SK-N-MC (cell line): ENCODE measurements at regions not wholly inside any gene's neighbourhood (a gene's known extent, or its start where the extent isn't known, plus 50 kb on each side); places are given as distances from the start of the nearest gene placed in this dataset.
"Not testable (repeated sequence)": the region's sequence is repeated elsewhere in the genome, so short reads cannot be mapped to it uniquely, and the experiment has no call there.

Experiments used
- DNase-seq: peaks from one replicate; pipeline ENCODE4 v3.0.0-alpha.2; 2011; ENCODE audit warnings: low read depth, low spot score
- H3K27ac ChIP-seq: fragments of 200-600 bp; sonication (generic); 2 replicates; pipeline ENCODE4 v1.5.1; 2016; ENCODE audit warnings: mixed run types
- H3K36me3 ChIP-seq: fragments of 200-600 bp; sonication (generic); 2 replicates; pipeline ENCODE4 v1.6.1; 2017; ENCODE audit warnings: antibody characterized with exemption, low read length, mixed read lengths; ENCODE audit not compliant: insufficient read depth
- H3K4me3 ChIP-seq: fragments of 200-600 bp; sonication (generic); 2 replicates; pipeline ENCODE4 v1.5.1; 2016
- H3K9ac ChIP-seq: fragments of 200-600 bp; sonication (generic); 2 replicates; pipeline ENCODE4 v1.8.0; 2017; ENCODE audit warnings: mixed run types, mixed read lengths; ENCODE audit not compliant: insufficient read length
- H3K9me3 ChIP-seq: fragments of 200-600 bp; sonication (generic); 2 replicates; pipeline ENCODE4 v1.6.1; 2017; ENCODE audit warnings: low read depth, mild to moderate bottlenecking, antibody characterized with exemption, low read length, moderate library complexity, mixed read lengths
- EZH2 ChIP-seq: fragments of 200-600 bp; sonication (generic); IDR thresholded peaks from one replicate; pipeline ENCODE4 v1.6.1; 2017; ENCODE audit warnings: antibody characterized with exemption
- FOXP2 ChIP-seq: optimal IDR thresholded peaks from 2 replicates; pipeline ENCODE3; 2011; ENCODE audit warnings: mild to moderate bottlenecking, moderate library complexity; ENCODE audit not compliant: insufficient read depth; ENCODE audit errors: extremely low read length, control extremely low read depth
- POLR2AphosphoS5 ChIP-seq: IDR thresholded peaks from 2 replicates; pipeline ENCODE4 v1.6.1; 2012; ENCODE audit warnings: mild to moderate bottlenecking, low read depth, low read length, borderline replicate concordance

DNA sequence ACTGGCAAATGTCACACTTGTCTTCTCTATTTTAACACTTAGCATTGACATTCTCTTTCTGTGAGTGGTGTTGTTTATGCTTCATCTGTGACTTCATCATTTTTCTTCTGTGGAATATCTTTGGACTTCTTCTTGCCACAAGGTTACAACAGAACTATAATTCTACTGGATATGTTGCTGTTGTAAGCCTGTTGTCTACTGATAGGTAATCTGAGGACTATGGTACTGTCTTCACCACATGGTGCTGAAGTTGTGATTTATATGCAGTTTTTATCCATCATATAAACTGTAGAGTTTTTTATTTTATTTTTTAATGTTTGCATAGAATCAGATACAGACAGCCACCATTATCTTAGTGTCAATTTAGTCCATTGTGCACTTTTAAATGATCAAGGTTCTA lies 622.2 kb upstream of the CNTN5 start:
- DNase-seq = no peak
- no peaks in the 10 kb centered on the region for H3K36me3 ChIP-seq
- no peak for TF ChIP-seq FOXP2
- TF ChIP-seq POLR2AphosphoS5 = no peak
- no peak for TF ChIP-seq EZH2
- no peaks in the 10 kb centered on the region for H3K9me3 ChIP-seq
- no peak overlapping the region for H3K27ac ChIP-seq
- no peak overlapping the region for H3K9ac ChIP-seq
- H3K4me3 ChIP-seq = no peak overlapping the region

DNA sequence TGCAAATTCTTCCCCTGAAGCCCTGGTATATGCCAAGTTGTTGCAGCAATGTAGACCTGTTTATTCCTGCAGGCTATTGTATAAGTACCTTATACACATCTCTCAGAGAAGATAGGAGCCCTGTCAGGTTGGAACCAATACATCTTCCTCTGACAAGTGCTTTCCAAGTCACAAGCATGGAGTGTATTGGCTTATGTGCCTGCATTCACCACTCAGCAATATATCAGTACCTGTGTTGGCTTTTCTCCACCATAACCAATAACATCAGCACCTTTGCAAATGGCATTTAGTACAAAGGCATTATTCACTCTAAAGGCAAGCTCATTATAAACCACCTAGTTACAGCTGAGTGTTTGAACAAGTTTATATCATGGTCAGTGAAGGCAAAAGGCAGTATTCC lies 611.7 kb upstream of the CNTN5 start:
- DNase-seq = no peak
- H3K9me3 ChIP-seq = no peaks in the 10 kb centered on the region
- H3K36me3 ChIP-seq = no peaks in the 10 kb centered on the region
- TF ChIP-seq FOXP2 (no peak), EZH2 (no peak), POLR2AphosphoS5 (no peak)
- no peak overlapping the region for H3K4me3 ChIP-seq
- H3K27ac ChIP-seq = no peak overlapping the region
- H3K9ac ChIP-seq = no peak overlapping the region

DNA sequence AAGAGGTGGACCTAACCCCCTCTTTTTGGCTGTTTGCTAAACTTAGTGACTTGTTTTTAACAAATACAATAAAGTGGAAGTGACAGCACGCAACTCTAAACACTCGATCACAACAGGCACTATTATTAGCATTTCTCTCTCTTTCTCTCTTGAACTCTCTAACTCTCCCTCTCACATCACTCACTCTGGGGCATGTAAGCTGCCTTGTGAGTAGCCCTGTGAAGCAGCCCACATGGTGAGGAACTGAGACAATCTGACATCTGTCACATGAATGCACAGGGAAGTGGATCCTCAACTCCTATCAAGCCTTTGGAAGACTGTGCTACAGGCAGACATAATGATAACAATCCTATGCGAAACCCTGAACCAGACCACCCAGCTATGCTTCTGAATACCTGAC lies 609.0 kb upstream of the CNTN5 start:
- Histone ChIP-seq H3K27ac (no peak overlapping the region), H3K9ac (no peak overlapping the region), H3K36me3 (no peaks in the 10 kb centered on the region), H3K9me3 (no peaks in the 10 kb centered on the region), H3K4me3 (no peak overlapping the region)
- TF ChIP-seq POLR2AphosphoS5 = no peak
- no peak for TF ChIP-seq EZH2
- TF ChIP-seq FOXP2 = no peak
- no peak for DNase-seq

DNA sequence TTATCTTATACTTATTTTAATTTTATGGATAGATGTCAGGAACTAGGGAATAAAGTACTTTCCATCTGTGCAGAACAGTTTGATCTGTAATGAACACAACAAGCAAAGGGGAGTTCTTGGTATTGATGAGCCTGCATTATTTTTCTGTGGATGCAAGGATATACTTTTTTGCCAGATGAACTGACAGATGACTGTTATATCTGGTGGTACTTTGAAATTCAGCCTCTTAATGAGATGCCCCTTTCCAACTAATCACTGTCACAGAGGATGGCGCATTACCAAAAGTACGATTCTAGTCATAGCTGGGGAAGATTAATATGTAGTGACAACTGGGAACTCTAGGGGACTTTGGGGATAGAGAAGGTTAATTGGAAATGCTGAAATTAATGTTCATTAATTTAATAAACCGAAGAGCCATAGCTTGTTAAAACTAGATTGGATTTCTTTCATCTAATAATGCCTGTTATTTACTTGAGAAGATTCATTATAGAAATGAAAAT lies 603.4 kb upstream of the CNTN5 start:
- DNase-seq = no peak
- no peak for TF ChIP-seq FOXP2
- no peak for TF ChIP-seq POLR2AphosphoS5
- TF ChIP-seq EZH2 = no peak
- Histone ChIP-seq H3K36me3 (no peaks in the 10 kb centered on the region), H3K27ac (no peak overlapping the region), H3K9me3 (no peaks in the 10 kb centered on the region), H3K4me3 (no peak overlapping the region), H3K9ac (no peak overlapping the region)

DNA sequence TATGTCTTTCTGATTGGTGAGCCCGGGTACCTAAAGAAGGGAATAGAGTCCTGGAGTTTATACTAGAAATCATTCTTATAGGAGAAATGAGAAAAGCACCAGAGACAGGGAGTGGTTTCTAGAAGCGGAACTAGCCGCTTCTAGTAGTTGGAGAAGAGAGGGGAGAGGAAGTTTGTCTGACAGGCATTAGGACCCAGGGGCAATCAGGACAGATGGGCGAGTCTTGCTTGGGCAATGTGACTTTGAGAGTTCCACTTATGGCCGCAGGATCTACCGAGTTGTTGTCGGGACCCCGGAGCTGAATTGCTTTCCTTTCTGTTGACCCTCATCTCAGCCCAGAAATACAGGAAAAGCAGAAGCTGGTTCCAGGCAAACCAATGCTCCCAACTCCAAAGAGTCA lies 596.8 kb upstream of the CNTN5 start:
- no peak for DNase-seq
- TF ChIP-seq FOXP2 (no peak), EZH2 (no peak)
- Histone ChIP-seq H3K9ac (no peak overlapping the region), H3K27ac (no peak overlapping the region), H3K36me3 (no peaks in the 10 kb centered on the region), H3K4me3 (no peak overlapping the region), H3K9me3 (no peaks in the 10 kb centered on the region)

DNA sequence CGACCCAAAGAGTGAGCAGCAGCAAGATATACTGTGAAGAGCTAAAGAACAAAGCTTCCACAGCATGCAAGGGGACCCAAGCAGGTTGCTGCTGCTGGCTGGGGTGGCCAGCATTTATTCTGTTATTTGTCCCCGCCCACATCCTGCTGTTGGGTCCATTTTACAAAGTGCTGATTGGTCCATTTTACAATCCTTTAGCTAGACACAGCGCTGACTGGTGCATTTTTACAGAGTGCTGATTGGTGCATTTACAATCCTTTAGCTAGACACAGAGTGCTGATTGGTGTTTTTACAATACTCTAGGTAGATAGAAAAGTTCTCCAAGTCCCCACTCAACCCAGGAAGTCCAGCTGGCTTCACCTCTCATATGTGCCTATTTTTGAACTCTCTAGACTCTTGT lies 596.0 kb upstream of the CNTN5 start:
- not testable (repeated sequence) for H3K36me3 ChIP-seq, H3K4me3 ChIP-seq, H3K9ac ChIP-seq, H3K27ac ChIP-seq, DNase-seq, H3K9me3 ChIP-seq

DNA sequence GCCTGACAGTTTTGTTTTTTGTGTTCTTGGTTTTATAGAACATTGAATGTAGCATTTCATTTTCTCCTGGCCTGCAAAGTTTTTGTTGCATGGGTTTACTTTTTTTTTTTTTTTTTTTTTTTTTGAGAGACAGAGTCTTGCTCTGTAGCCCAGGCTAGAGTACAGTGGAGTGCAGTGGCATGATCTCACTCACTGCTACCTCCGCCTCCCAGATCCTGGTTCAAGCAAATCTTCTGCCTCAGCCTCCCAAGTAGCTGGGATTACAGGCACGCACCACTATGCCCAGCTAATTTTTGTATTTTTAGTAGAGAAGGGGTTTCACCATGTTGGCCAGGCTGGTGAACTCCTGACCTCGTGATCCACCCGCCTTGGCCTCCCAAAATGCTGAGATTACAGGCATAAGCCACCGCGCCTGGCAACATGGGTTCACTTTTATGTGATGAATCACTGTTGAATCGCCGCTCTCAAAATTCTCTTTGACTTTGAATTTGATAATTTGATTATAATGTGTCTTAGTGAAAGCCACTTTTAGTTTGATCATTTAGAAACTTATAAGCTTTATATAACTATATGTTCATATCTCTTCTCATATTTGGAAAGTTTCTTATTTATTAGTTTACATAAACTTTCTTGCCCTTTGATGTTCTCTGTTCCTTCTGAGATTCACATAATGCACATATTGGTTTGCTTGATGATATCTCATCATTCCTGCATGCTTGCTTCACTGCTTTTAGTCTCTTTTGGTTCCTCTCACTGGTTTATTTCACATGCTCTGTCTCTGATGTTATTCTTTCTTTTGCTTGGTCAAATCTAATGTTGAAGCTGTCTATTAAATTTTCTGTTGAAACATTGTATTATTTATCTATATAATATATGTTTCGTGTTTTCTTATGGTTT lies 589.0 kb upstream of the CNTN5 start:
- no peak for DNase-seq
- no peak for TF ChIP-seq FOXP2
- TF ChIP-seq EZH2 = no peak
- no peak for TF ChIP-seq POLR2AphosphoS5
- H3K9me3 ChIP-seq = no peaks in the 10 kb centered on the region

DNA sequence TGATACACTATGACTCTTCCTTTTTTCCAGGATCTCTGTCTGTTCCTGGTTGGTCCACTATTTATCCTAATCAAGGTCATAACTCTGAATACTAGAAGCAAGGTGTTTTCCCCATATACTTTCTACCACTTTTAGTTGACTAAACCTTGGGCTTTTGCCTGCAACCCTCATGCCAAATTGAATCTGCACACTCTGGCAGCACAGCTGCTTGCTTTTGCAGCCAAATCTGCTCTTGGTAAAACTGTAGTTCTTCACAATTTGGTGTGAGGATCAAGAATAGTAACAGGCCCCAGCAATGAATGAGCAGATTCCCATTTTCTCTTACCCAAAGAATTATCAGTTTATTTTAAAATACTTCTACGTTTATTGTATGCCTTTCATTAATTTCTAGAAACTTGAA lies 586.5 kb upstream of the CNTN5 start:
- no peak for DNase-seq
- Histone ChIP-seq H3K9me3 (no peaks in the 10 kb centered on the region), H3K36me3 (no peaks in the 10 kb centered on the region), H3K9ac (no peak overlapping the region), H3K27ac (no peak overlapping the region), H3K4me3 (no peak overlapping the region)
- TF ChIP-seq POLR2AphosphoS5 = no peak
- TF ChIP-seq EZH2 = no peak
- no peak for TF ChIP-seq FOXP2

More for the DNA sequence above, 589.0 kb upstream of the CNTN5 start:
- Histone ChIP-seq H3K4me3 (no peak overlapping the region), H3K36me3 (no peaks in the 10 kb centered on the region), H3K27ac (no peak overlapping the region), H3K9ac (no peak overlapping the region)

DNA sequence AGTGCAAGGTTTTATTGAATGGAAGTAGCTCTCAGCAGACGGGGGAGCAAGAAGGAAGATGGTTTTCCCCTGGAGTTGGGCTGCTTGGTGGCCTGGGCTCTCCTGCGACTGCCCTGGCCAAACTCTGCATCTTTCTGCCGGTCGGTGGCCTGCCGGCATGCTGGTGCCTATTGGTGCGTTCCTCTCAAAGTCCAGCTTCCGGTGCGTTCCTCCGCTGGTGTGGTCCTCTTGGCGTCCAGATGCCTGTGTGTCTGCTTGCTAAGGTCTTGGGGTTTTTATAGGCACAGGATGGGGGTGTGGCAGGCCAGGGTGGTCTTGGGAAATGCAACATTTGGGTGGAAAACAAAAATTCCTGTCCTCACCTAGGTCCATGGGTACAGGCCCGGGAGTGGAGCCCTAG lies 567.4 kb upstream of the CNTN5 start:
- no peak overlapping the region for H3K4me3 ChIP-seq
- no peaks in the 10 kb centered on the region for H3K9me3 ChIP-seq
- TF ChIP-seq EZH2 = no peak
- no peak for TF ChIP-seq POLR2AphosphoS5
- no peak for TF ChIP-seq FOXP2
- H3K9ac ChIP-seq = no peak overlapping the region
- H3K27ac ChIP-seq = no peak overlapping the region
- DNase-seq = no peak
- no peaks in the 10 kb centered on the region for H3K36me3 ChIP-seq
